H1 (cell line): ENCODE measurements at regions not wholly inside any gene's neighbourhood (a gene's known extent, or its start where the extent isn't known, plus 50 kb on each side); places are given as distances from the start of the nearest gene placed in this dataset.

Experiments used
- ATF3 ChIP-seq: IDR thresholded peaks from 2 replicates; pipeline ENCODE4 v1.6.1; 2011; ENCODE audit warnings: low read depth, mild to moderate bottlenecking, low read length; ENCODE audit not compliant: insufficient read depth
- BRCA1 ChIP-seq: IDR thresholded peaks from 2 replicates; pipeline ENCODE4 v1.6.1; 2012; ENCODE audit warnings: low read depth, low read length, improper control_type of control experiment
- SUZ12 ChIP-seq: fragments of 200-600 bp; sonication (generic); IDR thresholded peaks from 2 replicates; pipeline ENCODE4 v1.6.1; 2012; ENCODE audit warnings: mild to moderate bottlenecking, inconsistent platforms, low read length, moderate library complexity, mixed read lengths
- TAF1 ChIP-seq: IDR thresholded peaks from 2 replicates; pipeline ENCODE4 v1.6.1; 2011; ENCODE audit warnings: mild to moderate bottlenecking, low read depth, low read length
- ZNF274 ChIP-seq: IDR thresholded peaks from 2 replicates; pipeline ENCODE4 v1.7.0; 2012; ENCODE audit warnings: low read length, borderline replicate concordance; ENCODE audit errors: extremely low read depth

GRCh38 chr2:177048981-177049380 lies 163.6 kb upstream of the HNRNPA3 start (continued):
- TF ChIP-seq ATF3, result no peak
- no peak for TF ChIP-seq SUZ12
- TF ChIP-seq BRCA1, result no peak
- no peak for TF ChIP-seq TAF1
- no peak for TF ChIP-seq ZNF274
